ENCODE measurements at regions not wholly inside any gene's neighbourhood (a gene's known extent, or its start where the extent isn't known, plus 50 kb on each side); places are given as distances from the start of the nearest gene placed in this dataset.
A peak's percentile ranks its signal among the peaks of the same experiment; 100 is the strongest.

DNA sequence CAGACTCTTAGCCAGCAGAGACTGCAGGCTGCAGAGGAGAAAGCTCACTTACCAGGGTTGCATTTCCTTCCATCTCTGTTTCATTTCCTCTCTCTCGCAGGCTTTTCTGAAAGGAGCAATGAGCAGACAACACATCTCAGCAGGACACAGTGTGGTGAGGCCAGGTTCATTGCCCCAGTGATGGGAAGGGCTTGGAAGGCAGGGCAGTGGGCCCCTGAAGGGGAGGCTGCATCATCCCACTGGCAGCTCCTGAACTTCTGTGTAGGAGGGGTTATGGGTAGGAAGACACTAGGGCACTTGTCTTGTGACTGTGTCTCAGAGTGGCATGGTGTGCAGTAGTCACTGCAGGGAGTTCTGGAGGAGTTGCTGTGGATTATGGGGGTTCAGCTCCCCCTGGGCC, 246.8 kb downstream of the QKI start:
- ATAC-seq, result peak; percentile 87

GRCh38 chr6:163659803-163660202, 245.3 kb downstream of the QKI start:
- H3K36me3 ChIP-seq, result no peaks in the 10 kb centered on the region
- no peak for ATAC-seq
- DNase-seq, result no peak
- no peaks in the 10 kb centered on the region for H3K4me1 ChIP-seq
- no peaks in the 10 kb centered on the region for H3K9me3 ChIP-seq
- no peak overlapping the region for H3K4me3 ChIP-seq
- TF ChIP-seq, protein P1, sequence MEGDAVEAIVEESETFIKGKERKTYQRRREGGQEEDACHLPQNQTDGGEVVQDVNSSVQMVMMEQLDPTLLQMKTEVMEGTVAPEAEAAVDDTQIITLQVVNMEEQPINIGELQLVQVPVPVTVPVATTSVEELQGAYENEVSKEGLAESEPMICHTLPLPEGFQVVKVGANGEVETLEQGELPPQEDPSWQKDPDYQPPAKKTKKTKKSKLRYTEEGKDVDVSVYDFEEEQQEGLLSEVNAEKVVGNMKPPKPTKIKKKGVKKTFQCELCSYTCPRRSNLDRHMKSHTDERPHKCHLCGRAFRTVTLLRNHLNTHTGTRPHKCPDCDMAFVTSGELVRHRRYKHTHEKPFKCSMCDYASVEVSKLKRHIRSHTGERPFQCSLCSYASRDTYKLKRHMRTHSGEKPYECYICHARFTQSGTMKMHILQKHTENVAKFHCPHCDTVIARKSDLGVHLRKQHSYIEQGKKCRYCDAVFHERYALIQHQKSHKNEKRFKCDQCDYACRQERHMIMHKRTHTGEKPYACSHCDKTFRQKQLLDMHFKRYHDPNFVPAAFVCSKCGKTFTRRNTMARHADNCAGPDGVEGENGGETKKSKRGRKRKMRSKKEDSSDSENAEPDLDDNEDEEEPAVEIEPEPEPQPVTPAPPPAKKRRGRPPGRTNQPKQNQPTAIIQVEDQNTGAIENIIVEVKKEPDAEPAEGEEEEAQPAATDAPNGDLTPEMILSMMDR (IDR thresholded peaks at IDR 0.05), result no peak
- intact Hi-C loops (cut with DNase I), result no loop called here
- no peak overlapping the region for H3K27ac ChIP-seq
- no peaks in the 10 kb centered on the region for H3K27me3 ChIP-seq

More for the DNA sequence above, 246.8 kb downstream of the QKI start:
- H3K4me3 ChIP-seq, result no peak overlapping the region
- no peaks in the 10 kb centered on the region for H3K4me1 ChIP-seq
- H3K27me3 ChIP-seq, result no peaks in the 10 kb centered on the region
- intact Hi-C loops (cut with DNase I), result no loop called here
- no peaks in the 10 kb centered on the region for H3K9me3 ChIP-seq
- TF ChIP-seq, protein P1 (IDR thresholded peaks at IDR 0.05), result no peak
- DNase-seq, result no peak
- no peaks in the 10 kb centered on the region for H3K36me3 ChIP-seq
- H3K27ac ChIP-seq, result no peak overlapping the region

- Histone ChIP-seq H3K9me3 (no peaks in the 10 kb centered on the region), H3K4me1 (no peaks in the 10 kb centered on the region), H3K27me3 (no peaks in the 10 kb centered on the region), H3K27ac (no peak overlapping the region), H3K36me3 (no peaks in the 10 kb centered on the region), H3K4me3 (no peak overlapping the region)
- ATAC-seq (peak; percentile 21), DNase-seq (no peak)
- intact Hi-C loops (cut with DNase I), result no loop called here
- TF ChIP-seq, protein P1 (IDR thresholded peaks at IDR 0.05), result no peak
Observed at GRCh38 chr6:163655217-163656121, 241.0 kb downstream of the QKI start.

DNA sequence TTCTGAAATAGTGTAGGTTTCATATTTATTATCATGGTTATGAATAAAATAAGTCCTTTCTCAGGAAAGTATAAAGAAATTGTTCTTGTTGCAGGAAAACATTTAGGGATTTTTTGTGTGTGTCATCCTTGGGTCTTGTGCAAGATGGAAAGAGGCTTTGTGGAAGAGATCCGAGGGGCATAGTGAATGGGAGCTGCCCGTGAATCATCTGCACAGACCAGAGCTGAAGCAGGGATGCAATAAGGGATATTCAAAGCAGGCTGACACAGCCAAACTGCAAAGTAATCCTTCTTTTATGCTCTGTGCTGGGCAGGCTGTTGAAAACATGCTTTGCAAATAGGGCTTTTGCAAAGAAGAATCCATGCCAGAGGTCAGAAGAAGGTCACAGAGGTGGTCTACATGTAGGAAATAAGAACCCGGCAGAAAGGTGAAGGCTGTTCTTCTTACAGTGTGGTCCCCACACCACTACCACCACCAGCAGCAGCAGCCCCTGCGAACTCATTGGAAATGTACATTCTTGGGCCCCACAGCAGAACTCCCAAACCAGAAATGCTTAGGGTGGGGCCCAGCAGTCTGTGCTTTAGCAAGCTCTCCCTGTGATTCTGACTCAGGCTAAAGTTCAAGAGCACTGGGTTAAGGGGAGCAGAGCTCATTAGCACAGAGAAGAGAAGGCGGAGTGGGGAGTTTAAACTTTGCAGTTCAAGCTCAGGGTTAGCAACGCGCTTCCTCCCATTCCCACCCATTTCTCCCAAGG, 237.6 kb downstream of the QKI start:
- TF ChIP-seq, protein P1 (IDR thresholded peaks at IDR 0.05), result no peak
- Histone ChIP-seq H3K4me1 (no peaks in the 10 kb centered on the region), H3K27ac (no peak overlapping the region), H3K4me3 (no peak overlapping the region), H3K36me3 (no peaks in the 10 kb centered on the region), H3K27me3 (no peaks in the 10 kb centered on the region), H3K9me3 (no peaks in the 10 kb centered on the region)
- intact Hi-C loops (cut with DNase I), result no loop called here
- DNase-seq, result no peak
- ATAC-seq, result peak; percentile 90

DNA sequence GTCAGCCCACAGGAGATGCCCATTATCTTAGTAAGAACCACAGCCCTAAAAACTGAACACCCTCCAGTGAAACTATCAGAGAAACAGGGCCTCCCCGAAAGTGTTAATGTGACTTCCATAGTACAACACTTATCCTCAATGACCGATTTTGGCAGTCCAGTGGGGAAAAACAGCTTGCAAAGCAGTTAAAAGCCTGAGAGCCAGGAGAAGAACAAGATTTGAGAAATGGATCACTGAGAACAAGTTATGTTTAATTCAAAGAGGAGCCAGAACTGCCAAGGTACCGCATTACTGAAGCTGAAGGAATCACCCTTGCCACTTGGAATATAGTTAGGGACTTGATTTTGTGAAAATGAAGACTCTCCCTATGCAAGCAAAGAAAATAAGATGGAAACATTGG, 236.9 kb downstream of the QKI start:
- H3K9me3 ChIP-seq, result no peaks in the 10 kb centered on the region

More for the DNA sequence above, 236.9 kb downstream of the QKI start:
- TF ChIP-seq, protein P1 (IDR thresholded peaks at IDR 0.05), result no peak
- Histone ChIP-seq H3K4me1 (no peaks in the 10 kb centered on the region), H3K4me3 (no peak overlapping the region), H3K27ac (peak overlapping the region; percentile 30), H3K36me3 (no peaks in the 10 kb centered on the region), H3K27me3 (no peaks in the 10 kb centered on the region)
- intact Hi-C loops (cut with DNase I), result no loop called here
- no peak for ATAC-seq
- DNase-seq, result no peak
